ENCODE measurements at regions not wholly inside any gene's neighbourhood (a gene's known extent, or its start where the extent isn't known, plus 50 kb on each side); places are given as distances from the start of the nearest gene placed in this dataset.

DNA sequence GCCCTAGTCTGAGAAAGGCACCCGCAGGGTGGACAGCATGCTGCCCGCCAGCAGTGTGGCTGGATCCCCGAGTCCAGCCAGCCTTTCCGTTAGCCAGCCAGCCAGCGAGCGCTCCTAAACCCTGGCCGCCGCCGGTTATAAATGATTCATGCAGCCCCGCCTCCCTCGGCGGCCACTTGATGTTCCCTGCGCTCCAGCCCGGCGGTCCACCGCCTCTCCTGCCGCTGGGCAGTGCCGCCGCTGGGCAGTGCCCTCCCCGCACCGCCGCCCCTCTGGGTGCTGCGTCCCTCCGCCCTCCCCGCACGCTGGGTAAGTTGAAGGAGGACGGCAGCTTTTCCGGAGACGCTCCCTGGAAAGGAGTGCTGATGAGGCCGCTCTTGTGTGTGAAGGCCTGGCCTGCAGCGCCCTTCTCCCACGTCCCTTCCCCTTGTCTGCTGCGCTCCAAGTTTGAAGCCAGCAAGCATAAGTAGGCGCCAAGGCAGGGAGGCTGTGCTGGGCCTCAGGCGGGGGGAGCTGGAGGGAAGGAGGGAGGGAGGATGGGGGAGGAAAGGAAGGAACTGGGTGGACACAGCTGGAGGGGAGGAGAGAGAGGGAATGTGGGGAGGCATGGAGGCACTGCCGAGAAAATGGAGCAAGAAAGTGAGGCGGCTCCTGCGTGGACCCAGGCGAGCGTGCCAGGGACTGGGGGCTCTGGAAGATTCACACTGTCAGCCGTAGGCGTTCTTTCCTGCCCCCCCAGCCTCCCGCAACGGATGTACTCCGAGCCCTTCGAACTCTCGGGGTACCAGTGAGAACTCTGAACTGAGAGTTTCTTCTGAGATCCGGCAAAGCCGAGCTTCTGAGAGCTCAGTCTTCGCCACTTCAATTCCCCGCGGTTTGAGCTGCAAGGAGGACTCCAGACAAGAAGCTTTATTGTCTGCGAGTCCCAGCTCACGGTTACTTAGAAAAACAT is 131.9 kb downstream of the GLI2 start:
- H3K9me3 ChIP-seq, result no peaks in the 10 kb centered on the region
- 6 to 8% methylated on average over 23 to 44 of the region's 54 CpGs for WGBS, 2 donors
- DNase-seq (peak; percentile 70 to 90), ATAC-seq (ENCODE audit: low FRiP score in 2 of 2) (peak; percentile 73 to 89)
- peaks cover 0 to 13% (median 10%) of the 10 kb centered on the region in 4 donors for H3K4me1 ChIP-seq
- TF ChIP-seq CTCF (IDR thresholded peaks at IDR 0.05), result no peak
- TF ChIP-seq POLR2A (IDR thresholded peaks at IDR 0.05), result no peak
- TF ChIP-seq EP300 (IDR thresholded peaks at IDR 0.05), result no peak
- TF ChIP-seq POLR2AphosphoS5 (IDR thresholded peaks at IDR 0.05), result no peak
- no peaks in the 10 kb centered on the region for H3K36me3 ChIP-seq
- peaks cover 0 to 15% (median 2%) of the 10 kb centered on the region in 4 donors for H3K27me3 ChIP-seq
- peak overlapping the region in 3 of 4 donors; percentile 20 to 41 (median 36) for H3K4me3 ChIP-seq
- peak overlapping the region in 3 of 4 donors; percentile 72 to 80 (median 80) for H3K27ac ChIP-seq

DNA sequence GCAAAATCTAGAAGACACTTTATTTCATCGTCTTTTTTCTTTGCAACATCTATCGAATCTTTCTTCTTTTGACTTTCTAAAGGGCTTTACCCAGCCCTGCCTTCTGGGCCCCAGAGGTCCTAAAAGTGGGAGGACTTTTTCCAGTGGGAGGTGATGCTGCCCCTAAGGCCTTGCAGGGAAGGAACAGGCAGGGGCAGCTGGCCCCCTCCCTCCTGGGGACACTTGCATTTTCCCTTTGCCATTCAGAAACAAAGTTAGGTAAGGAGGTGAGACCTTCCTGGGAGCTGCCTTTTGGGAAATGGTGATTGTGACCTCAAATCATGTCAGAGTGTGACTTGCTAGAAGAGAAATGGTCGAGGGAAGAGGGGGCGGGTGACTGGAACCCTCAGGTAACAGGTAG is 132.7 kb downstream of the GLI2 start:
- 63 to 86% methylated on average over 4 of the region's 4 CpGs for WGBS, 2 donors
- Histone ChIP-seq H3K4me3 (no peak overlapping the region), H3K27me3 (peaks cover 0 to 15% (median 2%) of the 10 kb centered on the region in 4 donors), H3K9me3 (no peaks in the 10 kb centered on the region), H3K4me1 (peaks cover 0 to 13% (median 10%) of the 10 kb centered on the region in 4 donors), H3K36me3 (no peaks in the 10 kb centered on the region), H3K27ac (no peak overlapping the region)
- TF ChIP-seq CTCF (IDR thresholded peaks at IDR 0.05), result no peak
- TF ChIP-seq POLR2A (IDR thresholded peaks at IDR 0.05), result no peak
- DNase-seq (no peak), ATAC-seq (ENCODE audit: low FRiP score in 2 of 2) (no peak)

DNA sequence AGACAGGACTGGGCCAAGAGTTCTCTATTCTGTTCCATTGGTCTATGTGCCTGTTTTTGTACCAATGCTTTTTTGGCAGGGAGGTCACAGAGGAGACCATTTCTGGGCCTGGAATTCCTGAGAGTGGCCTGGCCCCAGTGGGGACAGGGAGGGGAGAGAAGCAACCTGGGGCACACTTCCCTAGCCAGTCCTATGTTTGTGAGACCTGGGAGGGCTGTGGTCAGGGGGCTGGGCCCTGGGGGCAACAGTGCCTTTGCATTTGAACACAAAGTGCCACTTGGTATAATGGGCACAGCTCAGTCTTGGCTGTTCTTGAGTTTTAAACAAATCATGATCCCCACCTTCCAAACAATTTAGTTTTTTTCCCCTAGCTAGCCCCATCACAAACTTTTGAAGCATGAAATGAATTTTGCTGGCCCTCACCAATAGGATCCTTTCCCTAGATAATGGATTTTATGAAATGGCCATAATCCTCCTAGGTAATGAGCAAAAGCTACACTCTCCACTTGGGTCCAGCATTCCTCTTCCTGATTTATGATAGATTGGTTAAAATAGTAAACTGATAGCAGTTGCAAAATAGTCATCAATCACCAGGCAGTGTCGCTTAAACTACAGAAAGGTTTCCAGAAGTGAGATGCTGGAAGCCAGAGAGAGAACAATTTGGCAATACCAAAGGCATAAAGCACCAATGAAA is 133.5 kb downstream of the GLI2 start:
- WGBS, 2 donors, result 70 to 85% methylated on average over 1 of the region's 1 CpG
- H3K4me1 ChIP-seq, result peaks cover 0 to 13% (median 10%) of the 10 kb centered on the region in 4 donors
- ATAC-seq (ENCODE audit: low FRiP score in 2 of 2), result no peak

DNA sequence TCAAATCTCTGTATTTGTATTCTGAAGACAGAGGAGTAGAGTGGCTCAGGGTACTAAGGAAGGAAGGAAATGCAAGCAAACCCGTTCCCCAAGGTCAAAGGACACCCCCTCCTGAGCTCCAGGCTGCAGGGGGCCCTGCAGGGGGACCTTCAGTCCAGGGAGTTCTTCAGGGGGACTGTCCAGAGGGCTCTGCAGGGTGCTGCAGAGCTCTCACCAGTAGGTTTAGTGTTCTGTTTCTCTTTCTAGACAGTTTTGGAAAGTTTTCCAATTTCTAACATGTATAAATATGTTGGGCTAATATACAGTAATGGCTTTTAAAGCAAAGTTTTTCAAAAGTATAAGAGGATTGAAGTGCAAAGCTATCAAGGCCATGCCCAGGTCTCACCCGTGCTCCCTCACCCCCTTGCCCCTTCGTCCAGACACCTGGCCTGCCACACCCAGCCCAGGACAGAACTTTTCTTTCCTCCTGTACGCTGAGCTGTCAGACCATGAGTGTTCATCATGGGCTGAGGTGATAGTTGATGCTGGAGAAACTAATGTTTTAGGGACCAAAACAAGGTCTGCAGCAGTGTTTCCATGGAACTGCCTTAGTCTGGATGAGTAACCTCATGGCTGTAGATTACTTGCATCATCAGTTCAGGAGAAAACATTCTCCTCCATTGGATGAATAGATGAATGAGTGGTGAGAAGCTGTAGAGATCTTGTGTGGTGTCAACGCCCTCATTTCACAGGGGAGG is 134.2 kb downstream of the GLI2 start:
- DNase-seq (no peak), ATAC-seq (ENCODE audit: low FRiP score in 2 of 2) (no peak)
- H3K27me3 ChIP-seq, result peaks cover 0 to 15% (median 2%) of the 10 kb centered on the region in 4 donors
- H3K4me1 ChIP-seq, result peaks cover 0 to 13% (median 10%) of the 10 kb centered on the region in 4 donors
- 61 to 64% methylated on average over 5 of the region's 5 CpGs for WGBS, 2 donors
- H3K4me3 ChIP-seq, result no peak overlapping the region
- no peaks in the 10 kb centered on the region for H3K9me3 ChIP-seq
- H3K27ac ChIP-seq, result no peak overlapping the region
- no peaks in the 10 kb centered on the region for H3K36me3 ChIP-seq
- TF ChIP-seq POLR2A (IDR thresholded peaks at IDR 0.05), result no peak
- TF ChIP-seq CTCF (IDR thresholded peaks at IDR 0.05), result no peak
- no peak for TF ChIP-seq POLR2AphosphoS5 (IDR thresholded peaks at IDR 0.05)
- TF ChIP-seq EP300 (IDR thresholded peaks at IDR 0.05), result no peak

More for the DNA sequence above, 133.5 kb downstream of the GLI2 start:
- H3K9me3 ChIP-seq, result no peaks in the 10 kb centered on the region
- no peaks in the 10 kb centered on the region for H3K36me3 ChIP-seq
- DNase-seq, result no peak
- peaks cover 0 to 15% (median 2%) of the 10 kb centered on the region in 4 donors for H3K27me3 ChIP-seq
- no peak overlapping the region for H3K4me3 ChIP-seq
- TF ChIP-seq EP300 (IDR thresholded peaks at IDR 0.05) (no peak), POLR2A (IDR thresholded peaks at IDR 0.05) (no peak), CTCF (IDR thresholded peaks at IDR 0.05) (no peak), POLR2AphosphoS5 (IDR thresholded peaks at IDR 0.05) (no peak)
- H3K27ac ChIP-seq, result no peak overlapping the region

Measured in upper lobe of left lung (tissue), 6 donors.